ENCODE measurements at regions not wholly inside any gene's neighbourhood (a gene's known extent, or its start where the extent isn't known, plus 50 kb on each side); places are given as distances from the start of the nearest gene placed in this dataset.

DNA sequence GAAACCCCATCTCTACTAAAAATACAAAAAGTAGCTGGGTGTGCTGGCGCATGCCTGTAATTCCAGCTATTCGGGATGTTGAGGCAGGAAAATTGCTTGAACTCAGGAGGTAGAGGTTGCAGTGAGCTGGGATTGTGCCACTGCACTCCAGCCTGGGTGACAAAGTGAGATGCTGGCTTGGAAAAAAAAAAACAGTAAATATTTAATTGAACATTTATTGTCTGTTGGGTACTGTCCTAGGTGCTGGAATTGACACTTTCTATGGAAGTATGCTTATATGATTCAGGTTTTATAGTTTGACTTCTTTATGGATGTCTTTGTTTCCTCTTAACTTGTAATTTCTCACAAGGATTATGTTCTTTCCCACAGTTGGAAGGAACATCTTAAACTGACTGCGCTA lies 633.1 kb upstream of the SETBP1 start:
- H3K4me3 ChIP-seq (ENCODE audit: low read depth, low read length), result no peak overlapping the region
- no peak for DNase-seq (ENCODE audit: low read depth)
- TF ChIP-seq MYC (IDR thresholded peaks at IDR 0.05; ENCODE audit: low read depth, low read length), result no peak
- TF ChIP-seq POLR2A (IDR thresholded peaks at IDR 0.05; ENCODE audit: extremely low read depth, insufficient read length), result no peak
- TF ChIP-seq, protein P1, sequence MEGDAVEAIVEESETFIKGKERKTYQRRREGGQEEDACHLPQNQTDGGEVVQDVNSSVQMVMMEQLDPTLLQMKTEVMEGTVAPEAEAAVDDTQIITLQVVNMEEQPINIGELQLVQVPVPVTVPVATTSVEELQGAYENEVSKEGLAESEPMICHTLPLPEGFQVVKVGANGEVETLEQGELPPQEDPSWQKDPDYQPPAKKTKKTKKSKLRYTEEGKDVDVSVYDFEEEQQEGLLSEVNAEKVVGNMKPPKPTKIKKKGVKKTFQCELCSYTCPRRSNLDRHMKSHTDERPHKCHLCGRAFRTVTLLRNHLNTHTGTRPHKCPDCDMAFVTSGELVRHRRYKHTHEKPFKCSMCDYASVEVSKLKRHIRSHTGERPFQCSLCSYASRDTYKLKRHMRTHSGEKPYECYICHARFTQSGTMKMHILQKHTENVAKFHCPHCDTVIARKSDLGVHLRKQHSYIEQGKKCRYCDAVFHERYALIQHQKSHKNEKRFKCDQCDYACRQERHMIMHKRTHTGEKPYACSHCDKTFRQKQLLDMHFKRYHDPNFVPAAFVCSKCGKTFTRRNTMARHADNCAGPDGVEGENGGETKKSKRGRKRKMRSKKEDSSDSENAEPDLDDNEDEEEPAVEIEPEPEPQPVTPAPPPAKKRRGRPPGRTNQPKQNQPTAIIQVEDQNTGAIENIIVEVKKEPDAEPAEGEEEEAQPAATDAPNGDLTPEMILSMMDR (IDR thresholded peaks at IDR 0.05; ENCODE audit: low read depth, low read length), result no peak
- TF ChIP-seq, protein P2, sequence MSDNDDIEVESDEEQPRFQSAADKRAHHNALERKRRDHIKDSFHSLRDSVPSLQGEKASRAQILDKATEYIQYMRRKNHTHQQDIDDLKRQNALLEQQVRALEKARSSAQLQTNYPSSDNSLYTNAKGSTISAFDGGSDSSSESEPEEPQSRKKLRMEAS (IDR thresholded peaks at IDR 0.05; ENCODE audit: low read depth, low read length), result no peak

DNA sequence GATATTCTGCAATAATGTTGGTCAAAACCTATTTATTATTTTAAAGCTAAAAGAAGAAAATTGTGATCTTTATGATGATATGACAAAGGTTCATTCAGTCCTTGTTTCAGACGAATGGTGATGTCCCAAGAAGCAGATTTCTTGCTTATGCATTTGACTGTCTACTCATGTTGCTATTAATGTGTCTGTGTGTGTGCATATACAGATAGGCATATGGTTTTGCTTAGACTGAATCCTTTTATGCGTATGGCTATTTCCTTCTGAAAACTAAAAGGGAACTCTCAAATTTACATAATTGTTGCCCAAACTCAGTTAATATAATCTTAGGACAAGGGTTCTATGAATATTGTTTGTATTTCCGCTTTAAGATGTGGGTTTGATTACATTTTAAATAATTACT lies 632.3 kb upstream of the SETBP1 start:
- TF ChIP-seq POLR2A (IDR thresholded peaks at IDR 0.05; ENCODE audit: extremely low read depth, insufficient read length), result no peak
- TF ChIP-seq, protein P2 (IDR thresholded peaks at IDR 0.05; ENCODE audit: low read depth, low read length), result no peak
- TF ChIP-seq, protein P1 (IDR thresholded peaks at IDR 0.05; ENCODE audit: low read depth, low read length), result no peak
- no peak overlapping the region for H3K4me3 ChIP-seq (ENCODE audit: low read depth, low read length)

DNA sequence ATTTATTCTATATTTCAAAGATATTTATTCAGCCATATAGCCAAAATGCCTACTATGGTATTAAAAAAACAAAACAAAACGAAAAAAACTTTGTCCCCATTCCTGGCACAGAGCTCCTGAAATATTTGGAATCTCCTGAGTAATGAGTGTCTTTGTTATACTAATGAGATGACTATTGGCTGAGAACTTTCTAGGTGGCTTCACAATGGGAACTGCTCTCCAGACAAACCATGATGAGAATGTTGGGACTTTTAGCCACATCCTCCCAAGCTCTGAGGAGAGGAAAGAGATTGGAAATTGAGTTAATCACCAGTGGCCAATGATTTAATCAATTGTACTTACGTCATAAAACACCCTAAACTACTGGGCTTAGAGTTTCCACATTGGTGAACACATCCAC lies 631.8 kb upstream of the SETBP1 start:
- H3K4me3 ChIP-seq (ENCODE audit: low read depth, low read length), result no peak overlapping the region
- no peak for TF ChIP-seq POLR2A (IDR thresholded peaks at IDR 0.05; ENCODE audit: extremely low read depth, insufficient read length)
- TF ChIP-seq, protein P1 (IDR thresholded peaks at IDR 0.05; ENCODE audit: low read depth, low read length), result no peak
- no peak for TF ChIP-seq MYC (IDR thresholded peaks at IDR 0.05; ENCODE audit: low read depth, low read length)
- TF ChIP-seq, protein P2 (IDR thresholded peaks at IDR 0.05; ENCODE audit: low read depth, low read length), result no peak
- no peak for DNase-seq (ENCODE audit: low read depth)

More for the DNA sequence above, 632.3 kb upstream of the SETBP1 start:
- no peak for DNase-seq (ENCODE audit: low read depth)

DNA sequence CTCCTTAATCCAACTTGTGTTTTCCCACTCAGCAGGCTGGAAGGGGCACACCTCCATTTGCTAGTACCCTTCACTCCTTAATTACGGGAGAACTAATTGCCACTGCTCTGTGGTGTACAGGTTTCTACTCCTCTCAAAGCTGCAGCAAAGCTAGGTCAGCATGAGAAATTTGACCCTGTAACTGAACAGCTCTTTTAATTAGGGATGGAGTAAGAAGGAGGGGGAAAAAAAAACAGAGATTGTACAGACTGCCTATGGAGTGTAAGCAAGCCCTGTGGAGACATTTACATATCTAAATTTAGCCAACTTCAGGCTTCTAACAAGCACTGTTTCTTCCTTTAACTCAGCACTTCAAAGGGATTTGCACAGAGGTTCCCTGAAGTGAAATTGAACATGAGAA lies 629.7 kb upstream of the SETBP1 start:
- TF ChIP-seq, protein P2 (IDR thresholded peaks at IDR 0.05; ENCODE audit: low read depth, low read length), result no peak
- TF ChIP-seq, protein P1 (IDR thresholded peaks at IDR 0.05; ENCODE audit: low read depth, low read length), result no peak
- no peak for TF ChIP-seq POLR2A (IDR thresholded peaks at IDR 0.05; ENCODE audit: extremely low read depth, insufficient read length)
- no peak for TF ChIP-seq MYC (IDR thresholded peaks at IDR 0.05; ENCODE audit: low read depth, low read length)
- DNase-seq (ENCODE audit: low read depth), result no peak
- H3K4me3 ChIP-seq (ENCODE audit: low read depth, low read length), result no peak overlapping the region

DNA sequence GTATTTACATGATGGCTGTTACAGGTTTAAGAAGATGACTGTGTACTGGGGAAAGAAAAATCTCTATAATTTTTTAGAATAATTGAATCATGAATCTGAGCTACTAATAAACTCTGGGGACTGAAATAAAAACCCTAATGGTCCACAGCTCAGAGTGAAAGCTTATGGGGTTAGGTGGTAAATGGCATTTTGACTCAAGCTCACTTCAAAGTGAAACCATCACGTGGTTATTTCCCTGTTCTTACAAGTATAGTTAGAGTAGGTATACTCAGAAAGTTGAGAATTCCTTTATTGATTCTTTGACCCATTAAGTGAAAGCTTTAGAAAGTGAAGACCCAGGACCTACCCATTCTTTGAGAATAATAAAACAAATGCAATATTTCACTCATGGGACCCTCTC lies 626.2 kb upstream of the SETBP1 start:
- TF ChIP-seq POLR2A (IDR thresholded peaks at IDR 0.05; ENCODE audit: extremely low read depth, insufficient read length) (no peak), MYC (IDR thresholded peaks at IDR 0.05; ENCODE audit: low read depth, low read length) (no peak)
- TF ChIP-seq, protein P1 (IDR thresholded peaks at IDR 0.05; ENCODE audit: low read depth, low read length), result no peak
- TF ChIP-seq, protein P2 (IDR thresholded peaks at IDR 0.05; ENCODE audit: low read depth, low read length), result no peak

DNA sequence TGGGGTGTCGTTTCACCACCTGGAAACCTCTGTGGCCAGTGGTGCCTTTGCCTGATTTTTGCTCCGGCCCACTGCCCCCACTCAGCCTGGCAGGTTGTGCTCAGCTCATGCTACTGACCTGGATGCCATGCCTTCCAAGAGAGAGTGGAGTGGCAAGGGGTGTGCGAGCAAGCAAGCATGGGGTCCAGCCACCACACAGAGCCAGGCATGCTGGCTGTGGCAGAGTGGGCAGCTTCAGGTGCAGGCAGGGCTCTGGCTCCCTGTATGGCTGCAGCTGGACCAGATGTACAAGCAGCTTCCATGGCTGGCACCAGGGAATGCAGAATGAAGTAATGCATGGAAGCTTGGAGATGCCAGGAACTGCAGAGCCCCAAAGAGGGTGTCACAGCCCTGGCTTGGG lies 620.5 kb upstream of the SETBP1 start:
- TF ChIP-seq, protein P1 (IDR thresholded peaks at IDR 0.05; ENCODE audit: low read depth, low read length), result no peak
- TF ChIP-seq POLR2A (IDR thresholded peaks at IDR 0.05; ENCODE audit: extremely low read depth, insufficient read length) (no peak), MYC (IDR thresholded peaks at IDR 0.05; ENCODE audit: low read depth, low read length) (no peak)
- TF ChIP-seq, protein P2 (IDR thresholded peaks at IDR 0.05; ENCODE audit: low read depth, low read length), result no peak
- no peak overlapping the region for H3K4me3 ChIP-seq (ENCODE audit: low read depth, low read length)
- no peak for DNase-seq (ENCODE audit: low read depth)

More for the DNA sequence above, 626.2 kb upstream of the SETBP1 start:
- no peak for DNase-seq (ENCODE audit: low read depth)
- no peak overlapping the region for H3K4me3 ChIP-seq (ENCODE audit: low read depth, low read length)
